Loucy (cell line): ENCODE measurements at regions not wholly inside any gene's neighbourhood (a gene's known extent, or its start where the extent isn't known, plus 50 kb on each side); places are given as distances from the start of the nearest gene placed in this dataset.

Experiments used
- H2AFZ ChIP-seq: fragments of 200-600 bp; sonication (generic); 2 replicates; pipeline ENCODE4 v1.6.0; 2016; ENCODE audit warnings: antibody characterized with exemption, mild to moderate bottlenecking, low read length, moderate library complexity
- H3F3A ChIP-seq: fragments of 200-600 bp; 2 replicates; pipeline ENCODE4 v1.6.0; 2016; ENCODE audit warnings: antibody characterized with exemption, low read depth, mild to moderate bottlenecking
- H3K27me3 ChIP-seq: fragments of 200-600 bp; sonication (generic); 2 replicates; pipeline ENCODE4 v1.6.1; 2014; ENCODE audit warnings: low read length, mild to moderate bottlenecking; ENCODE audit not compliant: insufficient read depth, poor library complexity, severe bottlenecking
- H3K36me3 ChIP-seq: fragments of 200-600 bp; sonication (generic); 2 replicates; pipeline ENCODE4 v1.6.1; 2016; ENCODE audit warnings: low read length; ENCODE audit not compliant: insufficient read depth
- H3K4me1 ChIP-seq: fragments of 200-600 bp; sonication (generic); 2 replicates; pipeline ENCODE4 v1.5.1; 2014; ENCODE audit warnings: low read length, mild to moderate bottlenecking; ENCODE audit not compliant: insufficient read depth, poor library complexity, severe bottlenecking
- H3K4me2 ChIP-seq: fragments of 200-600 bp; sonication (generic); 2 replicates; pipeline ENCODE4 v1.6.0; 2014; ENCODE audit warnings: antibody characterized with exemption, low read length, low read depth, mild to moderate bottlenecking; ENCODE audit not compliant: poor library complexity, severe bottlenecking
- H3K4me3 ChIP-seq: fragments of 200-600 bp; sonication (generic); 2 replicates; pipeline ENCODE4 v1.5.1; 2014; ENCODE audit warnings: low read length, mild to moderate bottlenecking, mixed read lengths; ENCODE audit not compliant: poor library complexity, severe bottlenecking
- H3K79me2 ChIP-seq: fragments of 200-600 bp; sonication (generic); 2 replicates; pipeline ENCODE4 v1.6.1; 2014; ENCODE audit warnings: low read length; ENCODE audit not compliant: insufficient read depth
- H3K9ac ChIP-seq: fragments of 200-600 bp; sonication (generic); 2 replicates; pipeline ENCODE4 v1.6.0; 2014; ENCODE audit warnings: mild to moderate bottlenecking, low read depth, low read length, moderate library complexity; ENCODE audit not compliant: poor library complexity, severe bottlenecking
- H3K9me2 ChIP-seq: fragments of 200-600 bp; sonication (generic); replicated peaks from 2 replicates; pipeline ENCODE4 v1.6.1; 2016; ENCODE audit warnings: low read depth, low read length, mixed read lengths
- H3K9me3 ChIP-seq: fragments of 200-600 bp; sonication (generic); 2 replicates; pipeline ENCODE4 v1.6.1; 2014; ENCODE audit warnings: mild to moderate bottlenecking, antibody characterized with exemption, low read length, low read depth; ENCODE audit not compliant: insufficient read depth
- H4K20me1 ChIP-seq: fragments of 200-600 bp; sonication (generic); 2 replicates; pipeline ENCODE4 v1.6.0; 2014; ENCODE audit warnings: antibody characterized with exemption, low read length, mild to moderate bottlenecking; ENCODE audit not compliant: insufficient read depth, poor library complexity, severe bottlenecking
- EZH2phosphoT487 ChIP-seq: fragments of 200-600 bp; IDR thresholded peaks from 2 replicates; pipeline ENCODE4 v1.6.1; 2018; ENCODE audit warnings: antibody characterized with exemption, mild to moderate bottlenecking, moderate library complexity, borderline replicate concordance
- TF ChIP-seq, protein P1 (sequence below): fragments of 200-600 bp; sonication (generic); conservative IDR thresholded peaks from 2 replicates; pipeline ENCODE4 v1.5.1; 2014; ENCODE audit warnings: mild to moderate bottlenecking, antibody characterized with exemption, low read length

DNA sequence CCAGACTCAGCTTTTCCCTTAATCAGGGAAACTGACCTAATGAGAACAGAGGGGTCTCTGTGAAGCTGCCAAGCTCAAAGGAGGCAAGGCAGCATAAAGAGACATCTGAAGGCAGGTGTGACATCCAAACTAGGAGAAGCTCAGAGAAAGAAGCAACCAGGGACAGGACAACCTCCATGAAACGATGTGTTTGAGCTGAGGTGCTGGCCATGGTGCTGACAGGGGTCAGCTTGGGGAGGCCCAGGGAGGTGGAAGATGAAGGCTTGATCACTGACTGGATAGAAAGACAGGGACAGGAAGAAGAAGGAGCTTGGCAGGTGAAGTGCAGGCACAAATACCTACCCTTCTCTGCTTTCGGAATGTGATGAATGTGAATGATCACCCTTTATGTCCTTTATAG, 179.5 kb upstream of the NSMCE3 start:
- H3K4me1 ChIP-seq: peaks cover 16% of the 10 kb centered on the region
- peaks cover 36% of the 10 kb centered on the region for H3K79me2 ChIP-seq
- no peak overlapping the region for H3K9ac ChIP-seq
- no peaks in the 10 kb centered on the region for H3K9me2 ChIP-seq
- H3K9me3 ChIP-seq: no peaks in the 10 kb centered on the region
- peaks cover 10% of the 10 kb centered on the region for H4K20me1 ChIP-seq
- peaks cover 16% of the 10 kb centered on the region for H3F3A ChIP-seq
- TF ChIP-seq, protein P1, sequence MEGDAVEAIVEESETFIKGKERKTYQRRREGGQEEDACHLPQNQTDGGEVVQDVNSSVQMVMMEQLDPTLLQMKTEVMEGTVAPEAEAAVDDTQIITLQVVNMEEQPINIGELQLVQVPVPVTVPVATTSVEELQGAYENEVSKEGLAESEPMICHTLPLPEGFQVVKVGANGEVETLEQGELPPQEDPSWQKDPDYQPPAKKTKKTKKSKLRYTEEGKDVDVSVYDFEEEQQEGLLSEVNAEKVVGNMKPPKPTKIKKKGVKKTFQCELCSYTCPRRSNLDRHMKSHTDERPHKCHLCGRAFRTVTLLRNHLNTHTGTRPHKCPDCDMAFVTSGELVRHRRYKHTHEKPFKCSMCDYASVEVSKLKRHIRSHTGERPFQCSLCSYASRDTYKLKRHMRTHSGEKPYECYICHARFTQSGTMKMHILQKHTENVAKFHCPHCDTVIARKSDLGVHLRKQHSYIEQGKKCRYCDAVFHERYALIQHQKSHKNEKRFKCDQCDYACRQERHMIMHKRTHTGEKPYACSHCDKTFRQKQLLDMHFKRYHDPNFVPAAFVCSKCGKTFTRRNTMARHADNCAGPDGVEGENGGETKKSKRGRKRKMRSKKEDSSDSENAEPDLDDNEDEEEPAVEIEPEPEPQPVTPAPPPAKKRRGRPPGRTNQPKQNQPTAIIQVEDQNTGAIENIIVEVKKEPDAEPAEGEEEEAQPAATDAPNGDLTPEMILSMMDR: no peak
- no peak for TF ChIP-seq EZH2phosphoT487
- H3K27me3 ChIP-seq: no peaks in the 10 kb centered on the region
- H3K4me3 ChIP-seq: no peak overlapping the region
- no peak overlapping the region for H2AFZ ChIP-seq
- no peaks in the 10 kb centered on the region for H3K36me3 ChIP-seq
- H3K4me2 ChIP-seq: no peak overlapping the region

DNA sequence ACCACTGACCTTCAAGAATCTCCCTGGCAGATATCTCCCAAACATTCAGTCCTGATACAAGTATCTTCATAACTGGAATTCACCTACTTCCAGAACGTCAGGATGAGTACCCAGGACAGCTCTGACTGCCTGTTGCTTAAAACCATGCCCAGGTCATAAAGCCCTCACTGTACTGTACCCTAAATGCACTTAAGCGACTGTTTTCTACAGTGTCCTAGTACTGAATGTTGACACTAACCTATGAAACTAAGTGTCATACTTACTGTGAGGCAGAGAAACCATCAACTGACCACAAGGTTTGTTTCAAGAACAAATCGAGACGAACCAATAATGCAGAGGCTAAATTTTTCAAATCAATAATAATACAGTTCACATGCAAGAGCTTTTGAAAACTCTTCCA, 178.7 kb upstream of the NSMCE3 start:
- peaks cover 8% of the 10 kb centered on the region for H3K4me1 ChIP-seq
- H3F3A ChIP-seq: peaks cover 8% of the 10 kb centered on the region
- no peaks in the 10 kb centered on the region for H3K27me3 ChIP-seq
- TF ChIP-seq, protein P1: no peak
- TF ChIP-seq EZH2phosphoT487: no peak
- H3K4me3 ChIP-seq: no peak overlapping the region
- no peaks in the 10 kb centered on the region for H3K9me2 ChIP-seq
- no peaks in the 10 kb centered on the region for H3K36me3 ChIP-seq
- peaks cover 36% of the 10 kb centered on the region for H3K79me2 ChIP-seq
- no peaks in the 10 kb centered on the region for H3K9me3 ChIP-seq
- no peak overlapping the region for H2AFZ ChIP-seq
- no peak overlapping the region for H3K9ac ChIP-seq
- H4K20me1 ChIP-seq: peaks cover 10% of the 10 kb centered on the region
- H3K4me2 ChIP-seq: no peak overlapping the region

DNA sequence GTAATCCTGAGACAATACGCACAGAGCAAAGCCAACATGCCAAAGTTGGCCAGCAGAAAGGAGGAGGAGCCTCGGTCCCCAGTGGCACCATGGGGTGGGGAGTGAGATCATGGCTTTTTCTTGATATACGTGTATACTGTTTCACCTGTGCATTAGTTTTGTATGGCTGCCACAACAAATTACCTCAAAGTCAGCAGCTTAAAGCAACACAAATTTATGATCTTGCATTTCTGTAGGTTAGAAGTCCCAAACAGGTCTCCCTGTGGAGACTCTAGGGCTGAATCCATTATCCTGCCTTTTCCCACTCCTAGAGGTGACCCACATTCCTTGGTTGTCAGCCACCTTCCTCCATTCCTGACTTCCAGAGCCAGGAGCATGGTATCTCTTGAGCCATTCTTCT, 176.9 kb upstream of the NSMCE3 start:
- no peak overlapping the region for H3K9ac ChIP-seq
- no peaks in the 10 kb centered on the region for H3F3A ChIP-seq
- peaks cover 29% of the 10 kb centered on the region for H3K79me2 ChIP-seq
- no peak overlapping the region for H3K4me2 ChIP-seq
- no peaks in the 10 kb centered on the region for H3K9me2 ChIP-seq
- no peak overlapping the region for H3K4me3 ChIP-seq
- no peaks in the 10 kb centered on the region for H3K9me3 ChIP-seq
- H3K4me1 ChIP-seq: peaks cover under 1% of the 10 kb centered on the region
- no peak overlapping the region for H2AFZ ChIP-seq
- no peaks in the 10 kb centered on the region for H3K27me3 ChIP-seq
- H3K36me3 ChIP-seq: no peaks in the 10 kb centered on the region
- peaks cover 10% of the 10 kb centered on the region for H4K20me1 ChIP-seq
- TF ChIP-seq, protein P1: no peak
- TF ChIP-seq EZH2phosphoT487: no peak
